Nephron (organoid): ENCODE measurements at regions not wholly inside any gene's neighbourhood (a gene's known extent, or its start where the extent isn't known, plus 50 kb on each side); places are given as distances from the start of the nearest gene placed in this dataset.
A peak's percentile ranks its signal among the peaks of the same experiment; 100 is the strongest.

Experiments
- H3K27ac Mint-ChIP-seq, 3 experiments: 2 replicates each; pipeline ENCODE4 v1.8.0; 2020; ENCODE audit warnings: mixed read lengths in 3 of 3, mild to moderate bottlenecking in 2 of 3, moderate library complexity in 1 of 3
- H3K27me3 Mint-ChIP-seq: 2 replicates; pipeline ENCODE4 v1.8.0; 2021; ENCODE audit warnings: low read depth, mild to moderate bottlenecking, moderate library complexity, mixed read lengths
- H3K36me3 Mint-ChIP-seq: 2 replicates; pipeline ENCODE4 v1.8.0; 2020; ENCODE audit warnings: low read depth, mixed read lengths
- H3K4me1 Mint-ChIP-seq: 2 replicates; pipeline ENCODE4 v1.8.0; 2020; ENCODE audit warnings: mixed read lengths
- H3K4me3 Mint-ChIP-seq, 3 experiments: 2 replicates each; pipeline ENCODE4 v1.8.0; 2020; ENCODE audit warnings: mild to moderate bottlenecking in 3 of 3, mixed read lengths in 3 of 3, moderate library complexity in 2 of 3
- H3K9me3 Mint-ChIP-seq: 2 replicates; pipeline ENCODE4 v1.8.0; 2020; ENCODE audit warnings: mixed read lengths
- TF ChIP-seq, protein P1 (sequence below), 3 experiments: fragments of 200-600 bp; sonication (generic); IDR thresholded peaks; one replicate each; pipeline ENCODE4 v1.5.0; 2021; ENCODE audit warnings: antibody characterized with exemption in 3 of 3; ENCODE audit not compliant: unreplicated experiment in 3 of 3

DNA sequence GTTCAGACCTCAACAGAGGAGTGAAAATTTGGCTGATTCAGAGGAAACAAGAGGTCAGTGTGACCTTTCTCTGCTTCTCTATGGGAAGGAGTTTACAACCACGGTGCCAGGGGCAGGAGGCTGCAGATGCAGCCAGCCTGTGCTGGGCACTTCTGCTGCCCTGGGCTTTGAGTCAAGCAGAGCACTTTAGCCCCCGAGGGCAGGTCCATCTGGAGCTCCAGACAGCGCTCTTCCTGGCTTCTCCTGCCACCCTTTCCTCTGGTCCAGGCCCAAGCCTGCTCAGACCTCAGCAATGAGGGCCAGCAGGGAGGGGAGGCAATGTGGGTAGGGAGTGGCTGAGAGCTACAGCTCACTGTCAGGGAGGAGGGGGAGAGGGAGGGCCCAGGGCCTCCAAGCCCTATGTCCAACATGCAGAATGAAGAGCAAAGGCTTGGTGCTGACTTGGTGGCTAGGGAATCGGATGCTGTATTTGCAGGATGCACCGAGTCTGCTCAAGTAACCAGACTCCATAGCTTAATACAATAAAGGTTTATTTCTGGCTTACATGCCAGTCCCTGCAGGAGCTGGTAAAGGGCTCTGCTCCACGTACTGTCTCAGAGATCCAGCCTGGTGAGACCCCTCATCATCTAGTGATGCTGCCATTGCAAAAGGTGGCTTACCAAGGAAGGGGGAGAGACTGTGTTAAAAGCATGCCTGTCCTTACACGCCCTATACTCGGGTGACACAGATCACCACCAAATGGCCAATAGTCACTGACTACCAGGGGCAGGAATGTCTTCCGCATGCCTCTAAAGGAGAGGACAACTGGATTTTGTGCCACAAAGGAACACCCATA is 481.6 kb downstream of the RPS24 start:
- H3K27me3 Mint-ChIP-seq: peaks cover 5% of the 10 kb centered on the region
- H3K27ac Mint-ChIP-seq: peak overlapping the region in 2 of 3 experiments; percentile 49 to 85
- no peak overlapping the region for H3K4me3 Mint-ChIP-seq
- peaks cover 52% of the 10 kb centered on the region for H3K4me1 Mint-ChIP-seq
- TF ChIP-seq, protein P1, sequence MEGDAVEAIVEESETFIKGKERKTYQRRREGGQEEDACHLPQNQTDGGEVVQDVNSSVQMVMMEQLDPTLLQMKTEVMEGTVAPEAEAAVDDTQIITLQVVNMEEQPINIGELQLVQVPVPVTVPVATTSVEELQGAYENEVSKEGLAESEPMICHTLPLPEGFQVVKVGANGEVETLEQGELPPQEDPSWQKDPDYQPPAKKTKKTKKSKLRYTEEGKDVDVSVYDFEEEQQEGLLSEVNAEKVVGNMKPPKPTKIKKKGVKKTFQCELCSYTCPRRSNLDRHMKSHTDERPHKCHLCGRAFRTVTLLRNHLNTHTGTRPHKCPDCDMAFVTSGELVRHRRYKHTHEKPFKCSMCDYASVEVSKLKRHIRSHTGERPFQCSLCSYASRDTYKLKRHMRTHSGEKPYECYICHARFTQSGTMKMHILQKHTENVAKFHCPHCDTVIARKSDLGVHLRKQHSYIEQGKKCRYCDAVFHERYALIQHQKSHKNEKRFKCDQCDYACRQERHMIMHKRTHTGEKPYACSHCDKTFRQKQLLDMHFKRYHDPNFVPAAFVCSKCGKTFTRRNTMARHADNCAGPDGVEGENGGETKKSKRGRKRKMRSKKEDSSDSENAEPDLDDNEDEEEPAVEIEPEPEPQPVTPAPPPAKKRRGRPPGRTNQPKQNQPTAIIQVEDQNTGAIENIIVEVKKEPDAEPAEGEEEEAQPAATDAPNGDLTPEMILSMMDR (IDR thresholded peaks at IDR 0.05; ENCODE audit: unreplicated experiment in 3 of 3): no peak
- H3K9me3 Mint-ChIP-seq: no peaks in the 10 kb centered on the region
- H3K36me3 Mint-ChIP-seq: no peaks in the 10 kb centered on the region

DNA sequence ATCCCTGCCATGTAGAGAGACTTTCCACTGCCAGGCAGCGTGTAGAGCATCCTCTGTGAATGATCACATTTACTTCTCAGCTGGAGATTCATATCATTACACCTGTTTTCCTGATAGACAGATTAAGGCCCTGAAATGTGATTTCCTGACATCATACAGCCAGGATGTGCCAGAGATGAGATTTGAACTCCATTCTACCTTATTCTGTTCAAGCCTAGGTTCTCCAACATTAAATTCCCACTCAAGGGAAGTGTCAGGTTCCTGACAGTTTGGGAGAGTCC is 482.1 kb downstream of the RPS24 start:
- Mint-ChIP-seq H3K4me1 (peaks cover 46% of the 10 kb centered on the region), H3K27me3 (peaks cover 5% of the 10 kb centered on the region), H3K4me3 (no peak overlapping the region), H3K27ac (peak overlapping the region in 1 of 3 experiments; percentile 85), H3K36me3 (no peaks in the 10 kb centered on the region), H3K9me3 (no peaks in the 10 kb centered on the region)
- TF ChIP-seq, protein P1 (IDR thresholded peaks at IDR 0.05; ENCODE audit: unreplicated experiment in 3 of 3): no peak

DNA sequence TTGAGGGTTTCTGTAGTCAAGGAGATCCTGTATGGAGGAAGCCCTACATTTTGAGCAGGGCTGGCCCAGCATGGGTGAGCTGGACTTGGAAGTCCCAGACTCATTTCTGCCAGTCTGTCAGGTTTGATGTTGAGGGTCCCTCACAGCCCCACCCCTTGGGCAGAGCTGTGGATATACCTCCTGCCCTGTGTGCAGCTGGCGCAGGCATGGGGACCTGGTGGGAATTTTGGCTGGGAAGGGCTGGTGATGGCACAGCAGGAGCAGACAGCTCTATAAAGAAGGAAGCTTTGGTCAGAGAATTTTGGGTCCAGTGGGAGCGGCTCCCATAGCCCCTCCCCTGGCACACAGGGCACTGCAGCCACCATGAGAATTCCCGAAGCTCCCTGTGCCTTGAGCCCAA is 482.6 kb downstream of the RPS24 start:
- TF ChIP-seq, protein P1 (IDR thresholded peaks at IDR 0.05; ENCODE audit: unreplicated experiment in 3 of 3): no peak
- H3K4me1 Mint-ChIP-seq: peaks cover 42% of the 10 kb centered on the region
- peaks cover 5% of the 10 kb centered on the region for H3K27me3 Mint-ChIP-seq
- H3K36me3 Mint-ChIP-seq: no peaks in the 10 kb centered on the region
- no peaks in the 10 kb centered on the region for H3K9me3 Mint-ChIP-seq
- H3K4me3 Mint-ChIP-seq: no peak overlapping the region
- peak overlapping the region in 2 of 3 experiments; percentile 78 to 85 for H3K27ac Mint-ChIP-seq

DNA sequence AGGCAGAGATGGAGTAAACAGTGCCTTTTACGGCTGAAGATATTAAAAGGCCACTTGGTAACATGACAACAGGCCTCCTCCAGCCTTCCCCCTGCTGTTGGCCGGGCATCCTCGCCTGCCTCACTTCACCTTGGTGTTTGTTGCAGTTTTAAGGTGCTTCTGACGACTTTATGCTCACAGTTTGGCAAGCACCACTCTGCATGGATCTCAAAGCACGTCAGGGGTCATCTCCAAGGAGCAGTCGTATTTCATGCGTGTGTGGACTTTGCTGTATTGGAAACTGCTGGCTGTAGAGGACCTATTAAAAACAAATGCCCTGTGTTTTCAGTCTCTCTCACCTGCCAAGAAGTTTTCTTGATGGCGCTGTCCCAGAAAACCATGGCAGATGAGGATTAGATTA is 483.1 kb downstream of the RPS24 start:
- no peak overlapping the region for H3K4me3 Mint-ChIP-seq
- TF ChIP-seq, protein P1 (IDR thresholded peaks at IDR 0.05; ENCODE audit: unreplicated experiment in 3 of 3): no peak
- H3K36me3 Mint-ChIP-seq: no peaks in the 10 kb centered on the region
- peaks cover 37% of the 10 kb centered on the region for H3K4me1 Mint-ChIP-seq
- peak overlapping the region; percentile 78 to 85 (median 79) for H3K27ac Mint-ChIP-seq
- H3K27me3 Mint-ChIP-seq: peaks cover 5% of the 10 kb centered on the region
- H3K9me3 Mint-ChIP-seq: no peaks in the 10 kb centered on the region

DNA sequence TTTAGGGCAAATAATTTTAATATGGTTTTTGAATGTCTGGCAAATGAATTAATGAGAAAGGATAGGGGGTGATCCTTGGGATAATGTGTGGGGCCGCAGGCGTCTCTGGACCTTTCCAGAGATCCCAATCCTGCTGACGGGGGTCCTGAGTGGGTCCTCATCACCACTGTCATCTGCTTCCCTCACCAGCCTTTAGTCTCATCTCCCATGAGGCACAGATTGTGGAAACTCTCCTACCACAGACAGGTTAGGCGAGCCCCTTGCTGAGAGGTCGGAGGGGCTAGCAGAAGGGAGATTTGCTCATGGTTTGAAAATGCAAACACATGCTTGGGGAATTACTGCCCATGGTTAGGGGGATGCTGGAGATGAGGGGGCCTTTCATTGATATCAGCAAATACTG is 484.6 kb downstream of the RPS24 start:
- Mint-ChIP-seq H3K4me1 (peaks cover 30% of the 10 kb centered on the region), H3K4me3 (no peak overlapping the region), H3K27me3 (peaks cover 5% of the 10 kb centered on the region), H3K27ac (peak overlapping the region; percentile 28 to 85 (median 78)), H3K36me3 (no peaks in the 10 kb centered on the region), H3K9me3 (no peaks in the 10 kb centered on the region)
- TF ChIP-seq, protein P1 (IDR thresholded peaks at IDR 0.05; ENCODE audit: unreplicated experiment in 3 of 3): no peak
